Transverse colon (tissue), 3 donors: ENCODE measurements at regions not wholly inside any gene's neighbourhood (a gene's known extent, or its start where the extent isn't known, plus 50 kb on each side); places are given as distances from the start of the nearest gene placed in this dataset.

Source experiments
- CTCF ChIP-seq, 5 experiments: fragments of 200-600 bp in 3 of 5; fragments of 450-650 bp in 2 of 5; sonication (generic) in 3 of 5; IDR thresholded peaks; 1 replicate in 2 of 5; 2 replicates in 3 of 5; pipeline ENCODE4 v1.5.1; 2016 to 2017; ENCODE audit warnings: antibody characterized with exemption in 5 of 5, inconsistent platforms in 3 of 5, mild to moderate bottlenecking in 2 of 5, moderate library complexity in 1 of 5
- POLR2A ChIP-seq: fragments of 450-650 bp; IDR thresholded peaks from one replicate; pipeline ENCODE4 v1.6.1; 2016; ENCODE audit warnings: antibody characterized with exemption, mild to moderate bottlenecking, moderate library complexity

GRCh38 chr2:107036293-107036692 lies 150.3 kb upstream of the ST6GAL2 start:
- TF ChIP-seq POLR2A = no peak
- TF ChIP-seq CTCF (IDR thresholded peaks at IDR 0.05) = no peak
